LoVo (cell line): ENCODE measurements at regions not wholly inside any gene's neighbourhood (a gene's known extent, or its start where the extent isn't known, plus 50 kb on each side); places are given as distances from the start of the nearest gene placed in this dataset.

Source experiments
- DNase-seq: peaks from one replicate; pipeline ENCODE4 v3.0.0-alpha.2; 2016; ENCODE audit warnings: low spot score

DNA sequence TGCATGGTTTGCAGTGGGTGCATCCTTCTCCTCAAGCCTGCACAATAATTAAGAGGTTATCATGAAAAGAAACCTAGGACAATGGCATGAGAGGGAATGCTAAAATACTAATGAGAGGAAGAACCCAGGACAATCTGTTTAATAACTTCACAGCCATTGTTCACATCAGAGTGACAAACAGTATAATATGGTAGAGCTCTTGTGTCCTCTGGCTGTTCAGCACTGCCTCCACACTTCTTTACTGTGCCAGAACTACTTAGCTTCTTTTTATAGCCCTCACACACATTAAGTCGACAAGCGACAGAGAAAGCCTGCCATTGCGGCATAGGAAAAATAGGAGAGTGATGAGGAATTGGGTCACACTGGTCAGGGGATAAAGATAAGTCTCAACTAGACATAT lies 65.0 kb upstream of the MEIS2 start:
- DNase-seq, result no peak

DNA sequence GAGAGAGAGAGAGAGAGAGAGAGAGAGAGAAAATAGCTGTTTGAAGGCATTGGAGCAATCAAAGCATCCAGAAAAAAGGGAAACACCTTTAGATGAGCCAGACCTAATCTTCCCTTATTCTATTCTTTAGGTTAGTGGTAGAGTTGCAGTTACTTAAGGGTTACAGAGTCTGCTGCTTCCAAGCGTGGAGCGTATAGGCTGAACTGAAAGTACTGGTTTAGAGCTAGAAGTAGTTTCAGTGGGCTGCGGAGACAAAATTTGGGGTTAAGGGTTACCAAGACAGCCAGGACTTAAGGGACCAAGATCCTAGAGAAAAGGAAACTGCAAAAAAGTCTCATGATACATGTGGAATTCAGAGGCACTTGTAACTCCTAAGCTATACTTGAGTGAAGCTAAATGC lies 66.1 kb upstream of the MEIS2 start:
- no peak for DNase-seq

- no peak for DNase-seq
Measured at GRCh38 chr15:37181339-37181738, 81.0 kb upstream of the MEIS2 start.

DNA sequence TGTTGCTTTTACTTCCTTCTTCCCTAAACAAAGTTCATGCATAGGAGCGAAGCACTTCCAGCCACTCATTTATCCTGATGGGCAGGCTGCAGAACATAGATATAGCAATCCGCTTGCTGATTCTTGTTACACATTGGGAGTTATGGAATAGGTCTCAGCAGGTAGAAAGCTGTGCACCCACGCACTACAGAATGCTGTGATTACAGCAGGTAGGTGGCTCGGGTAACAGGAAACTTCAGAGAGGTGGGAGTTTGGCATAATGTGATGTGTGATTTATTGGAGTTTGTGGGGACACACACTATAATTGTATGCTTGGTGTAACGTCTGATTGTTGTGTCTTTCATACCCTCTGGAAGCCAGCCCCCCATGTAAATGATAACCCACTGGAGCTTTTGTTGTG lies 99.2 kb upstream of the MEIS2 start:
- DNase-seq, result no peak

DNA sequence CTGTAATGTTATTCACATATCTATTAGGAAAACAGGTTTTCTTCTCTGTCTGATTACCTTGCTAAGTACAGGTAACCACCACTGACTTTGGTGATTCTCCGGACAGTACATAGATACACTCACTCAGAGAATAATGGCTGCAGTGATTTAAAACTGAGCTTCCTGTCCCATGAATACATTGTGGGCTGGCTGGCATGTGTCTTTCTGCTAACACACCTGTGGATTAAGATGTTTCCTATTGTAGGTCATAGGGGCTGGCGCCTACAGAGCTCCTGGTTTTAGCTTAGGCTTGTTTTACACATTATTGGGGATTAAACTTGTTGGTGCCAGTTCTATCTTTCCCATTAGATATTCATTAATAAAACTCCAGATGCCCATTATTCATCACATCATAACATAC lies 102.7 kb upstream of the MEIS2 start:
- DNase-seq, result no peak

DNA sequence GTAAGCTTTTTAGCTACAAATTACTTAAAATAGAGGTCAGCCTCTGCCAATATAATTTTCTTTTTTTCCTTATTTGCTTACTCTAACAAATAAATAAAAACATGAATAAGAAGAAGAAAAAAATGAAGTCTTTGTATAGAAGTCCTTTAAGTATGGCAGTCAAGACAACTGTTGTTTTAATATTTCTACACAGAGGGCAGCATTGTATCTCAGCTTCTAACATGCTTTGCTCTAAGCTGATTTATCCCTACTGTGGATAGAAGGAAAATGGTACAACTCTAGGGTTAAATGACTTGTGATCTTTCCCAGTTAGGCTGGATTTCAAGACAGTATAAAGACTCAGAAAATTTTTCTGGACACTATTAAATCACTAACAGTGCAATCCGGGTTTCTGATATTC lies 104.3 kb upstream of the MEIS2 start:
- DNase-seq, result no peak

GRCh38 chr15:37206690-37207089 lies 106.3 kb upstream of the MEIS2 start:
- DNase-seq, result no peak

- DNase-seq, result no peak
Measured at GRCh38 chr15:37208146-37209040, 108.0 kb upstream of the MEIS2 start.

DNA sequence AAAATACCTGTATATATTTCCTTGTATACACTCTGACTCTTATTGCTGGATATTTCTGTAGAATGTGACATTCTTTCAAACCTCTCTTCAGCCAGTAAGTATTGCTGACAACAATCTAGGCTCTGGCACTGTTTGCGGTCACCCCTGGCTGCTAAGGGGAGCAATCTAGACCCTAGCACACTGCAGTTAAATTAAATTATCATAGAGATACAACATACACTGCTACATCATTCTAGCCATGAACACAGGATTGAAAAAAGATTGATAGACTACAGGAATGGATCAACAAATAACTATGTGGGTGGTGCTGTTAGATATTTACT lies 108.7 kb upstream of the MEIS2 start:
- DNase-seq, result no peak

DNA sequence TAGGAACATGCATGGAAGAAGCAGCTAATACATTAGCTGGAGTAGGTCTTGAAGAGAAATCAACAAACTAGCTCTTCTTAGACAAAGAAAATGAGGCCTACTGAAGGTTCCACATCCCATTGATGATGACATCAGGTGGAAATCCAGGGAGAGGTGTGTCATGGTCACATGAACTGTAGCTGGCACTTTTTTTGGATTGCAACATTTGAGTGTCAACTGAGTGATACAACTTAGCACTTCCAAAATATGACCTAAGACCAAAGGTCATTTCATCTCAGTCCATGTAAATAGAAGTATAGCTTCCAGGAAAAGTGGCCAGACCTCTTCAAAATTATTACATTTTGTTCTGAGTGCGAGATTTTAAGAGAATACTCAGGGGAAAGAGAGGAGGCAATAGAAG lies 117.2 kb upstream of the MEIS2 start:
- no peak for DNase-seq

DNA sequence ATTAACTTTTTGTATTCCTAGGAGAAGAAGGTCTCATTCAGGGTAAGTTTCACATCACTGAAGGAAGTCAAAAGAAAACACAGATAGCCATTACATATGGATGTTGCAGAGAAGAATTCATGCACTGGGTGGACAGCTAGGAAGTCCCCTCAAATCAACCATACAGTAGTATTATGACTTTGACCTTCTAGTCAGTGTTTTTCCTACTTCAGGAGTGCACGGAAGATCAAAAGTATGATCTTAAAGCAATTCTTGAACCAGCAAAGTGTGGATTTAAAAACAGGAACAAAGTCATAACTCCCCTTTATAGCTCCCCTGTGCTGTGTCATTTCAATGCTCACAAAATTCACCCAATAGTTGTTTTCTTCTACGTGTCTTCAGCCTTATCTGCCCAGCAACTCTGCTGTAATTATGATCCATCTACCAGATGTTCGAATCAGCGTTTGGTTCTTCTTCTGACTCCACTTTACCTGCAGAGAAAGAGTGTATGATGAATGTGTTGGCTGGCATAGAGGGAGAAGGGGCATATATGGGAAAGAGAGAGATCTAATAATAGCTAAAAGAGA lies 118.1 kb upstream of the MEIS2 start:
- DNase-seq, result no peak

DNA sequence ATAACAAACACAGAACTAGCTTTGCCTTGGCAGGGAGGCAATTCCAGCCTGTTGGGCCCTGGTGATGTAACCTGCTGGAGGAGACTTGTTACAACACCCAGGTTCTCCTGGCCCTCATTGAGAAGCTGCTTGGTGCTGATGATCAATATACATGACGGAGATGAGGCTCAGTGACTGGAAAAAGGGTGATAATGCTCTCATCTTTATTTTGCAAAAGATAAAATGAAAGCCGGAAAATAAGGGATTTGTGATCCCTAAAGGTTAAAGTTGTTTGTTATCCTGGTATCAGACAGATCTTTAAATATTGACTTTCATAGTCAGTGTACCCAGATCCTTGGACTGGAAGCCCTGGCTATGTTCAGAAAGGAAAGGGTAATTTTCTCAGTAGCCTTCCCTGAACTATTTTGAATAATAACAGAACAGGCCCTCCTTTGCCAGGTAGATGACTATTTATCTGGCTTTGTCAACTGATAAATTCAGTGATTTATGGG lies 118.9 kb upstream of the MEIS2 start:
- no peak for DNase-seq

DNA sequence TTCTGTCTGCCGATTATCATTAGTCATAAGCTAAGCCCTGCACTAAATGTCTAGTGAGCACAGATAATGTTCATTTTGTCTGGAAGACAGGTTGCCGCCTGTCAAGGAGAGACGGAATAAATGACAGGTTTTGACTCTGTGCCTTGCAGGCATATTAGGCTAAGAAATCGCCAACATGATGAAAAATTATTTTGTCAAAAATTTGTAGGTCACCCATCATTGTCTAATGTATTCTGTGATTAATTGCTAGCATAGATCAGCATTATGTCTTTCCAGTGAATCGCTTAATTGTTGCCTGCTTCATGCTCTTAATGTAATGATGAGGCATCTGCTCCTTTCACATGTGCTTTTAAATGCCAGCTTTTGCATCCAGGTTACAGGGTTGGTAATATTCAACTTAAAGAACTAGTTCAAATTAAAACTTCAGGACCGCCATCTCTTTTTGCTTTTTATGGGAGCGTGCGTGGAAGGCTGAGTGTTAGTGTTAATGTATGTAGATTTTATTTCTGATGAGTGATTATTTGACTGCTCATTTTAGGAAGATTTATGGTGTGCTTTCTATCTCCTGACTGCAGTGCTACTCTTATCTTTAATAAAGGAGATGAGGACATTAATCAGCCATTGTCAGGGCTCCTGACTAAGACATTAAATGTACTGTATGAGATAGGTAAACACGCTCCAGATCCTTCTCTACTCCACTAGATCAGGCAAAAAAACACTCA lies 120.8 kb upstream of the MEIS2 start:
- DNase-seq, result no peak

- DNase-seq, result no peak
Measured at GRCh38 chr15:37221671-37222145, 121.4 kb upstream of the MEIS2 start.

DNA sequence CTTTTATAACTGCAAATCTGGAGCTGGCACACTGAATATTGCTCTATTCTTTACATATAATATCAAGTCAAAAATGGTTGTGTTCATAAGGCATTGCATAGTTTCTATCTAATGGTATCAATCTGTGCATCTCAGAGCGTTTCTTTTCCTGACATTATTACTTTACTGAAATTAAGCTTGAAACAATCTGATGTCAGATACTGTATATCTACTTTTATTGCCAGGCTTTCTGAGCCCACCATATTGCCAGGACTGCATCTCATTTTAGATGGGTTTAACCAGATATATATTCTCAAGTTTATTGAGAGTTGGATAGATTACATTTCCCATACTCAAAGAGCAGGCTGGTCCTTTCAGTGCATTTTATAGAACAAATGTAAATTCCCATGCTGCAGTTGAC lies 122.7 kb upstream of the MEIS2 start:
- no peak for DNase-seq

- DNase-seq, result no peak
Measured at GRCh38 chr15:37229855-37230619, 129.7 kb upstream of the MEIS2 start.

DNA sequence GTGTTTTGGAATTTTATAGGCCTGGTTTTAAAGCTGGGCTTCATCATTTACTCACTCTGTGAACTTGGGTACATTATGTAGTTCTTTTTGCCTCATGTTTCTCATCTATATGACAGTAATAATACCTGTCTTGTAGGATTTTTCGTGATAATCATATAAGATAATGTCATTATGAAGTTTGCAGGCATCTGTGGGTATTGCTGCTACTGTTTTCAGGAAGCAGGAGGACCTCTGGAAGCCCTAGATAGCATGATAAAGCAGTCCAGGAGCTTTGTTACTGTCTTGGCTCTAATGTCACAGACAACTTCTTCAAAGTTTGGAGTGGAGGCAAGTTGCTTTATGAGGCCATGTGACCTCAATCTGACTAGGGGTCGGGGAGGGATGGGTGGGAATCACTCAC lies 145.0 kb upstream of the MEIS2 start:
- no peak for DNase-seq

DNA sequence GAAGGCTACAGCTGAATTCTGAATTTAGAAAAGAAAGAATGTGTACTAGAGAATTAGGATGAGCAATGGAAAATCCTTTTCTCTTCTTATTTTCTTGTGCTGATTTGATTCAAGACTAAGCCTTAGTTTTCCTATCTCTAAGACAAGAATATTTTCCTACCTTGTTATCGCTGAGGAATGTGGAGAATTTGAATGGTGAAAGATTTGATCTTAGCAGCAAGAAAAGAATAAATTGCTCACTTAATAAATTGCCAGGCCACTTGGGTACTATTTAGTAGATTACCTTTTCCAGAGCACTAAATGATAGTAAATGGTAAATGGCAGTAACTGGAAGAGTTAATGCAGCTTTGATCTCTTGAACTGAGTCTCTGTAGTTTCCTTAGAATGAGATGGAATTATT lies 145.7 kb upstream of the MEIS2 start:
- DNase-seq, result no peak

GRCh38 chr15:37246856-37247255 lies 146.5 kb upstream of the MEIS2 start:
- DNase-seq, result no peak

DNA sequence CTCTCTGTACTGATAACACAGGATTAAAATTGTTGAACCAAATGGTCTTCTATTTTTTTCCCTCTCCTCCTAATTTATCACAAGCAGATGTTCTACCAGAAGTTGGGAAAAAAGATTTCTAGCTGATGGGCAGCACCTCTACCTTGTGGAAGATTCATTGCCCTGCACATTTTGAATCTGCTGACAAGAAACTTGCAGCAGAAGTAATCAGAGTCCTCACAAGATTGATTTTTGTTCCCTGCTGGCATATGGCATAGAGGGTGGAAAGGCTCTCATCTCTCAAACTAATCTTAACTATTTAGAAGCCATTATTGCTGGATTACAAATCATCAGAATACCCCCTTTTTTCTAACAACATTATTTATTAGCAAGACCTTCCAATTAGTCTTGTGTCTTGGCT lies 148.9 kb upstream of the MEIS2 start:
- no peak for DNase-seq

DNA sequence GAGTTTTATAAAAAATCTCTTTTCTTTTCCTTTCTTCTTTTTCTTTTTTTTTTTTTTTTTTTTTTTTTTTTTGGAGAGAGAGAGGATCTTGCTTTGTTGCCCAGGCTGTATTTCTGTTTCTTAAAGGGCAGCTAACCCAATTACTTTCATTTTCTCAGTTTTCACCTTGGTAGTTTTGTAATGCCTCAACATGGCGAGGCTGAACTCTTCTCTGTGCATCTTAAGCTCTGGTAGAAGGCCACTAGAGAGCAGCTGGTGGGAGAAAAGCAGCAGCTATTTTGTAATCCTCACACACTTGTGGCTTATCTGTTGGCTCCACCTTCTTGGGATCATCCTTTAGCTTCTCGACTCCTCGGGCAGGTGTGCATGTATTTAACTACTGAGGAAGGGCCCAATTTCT lies 152.2 kb upstream of the MEIS2 start:
- no peak for DNase-seq

GRCh38 chr15:37253877-37254276 lies 153.5 kb upstream of the MEIS2 start:
- DNase-seq, result no peak
